GM06990 (cell line): ENCODE measurements at regions not wholly inside any gene's neighbourhood (a gene's known extent, or its start where the extent isn't known, plus 50 kb on each side); places are given as distances from the start of the nearest gene placed in this dataset.
"Not testable (repeated sequence)": the region's sequence is repeated elsewhere in the genome, so short reads cannot be mapped to it uniquely, and the experiment has no call there.

Experiments
- DNase-seq: peaks from one replicate; pipeline ENCODE4 v3.0.0-alpha.2; 2011; ENCODE audit not compliant: insufficient read length; ENCODE audit errors: extremely low read depth
- H3K27me3 ChIP-seq: replicated peaks from 2 replicates; pipeline ENCODE4 v1.6.0; 2011; ENCODE audit warnings: low read length; ENCODE audit not compliant: control insufficient read depth, insufficient read depth
- H3K36me3 ChIP-seq: 2 replicates; pipeline ENCODE4 v1.5.1; 2011; ENCODE audit warnings: low read length; ENCODE audit not compliant: control insufficient read depth, insufficient read depth
- H3K4me3 ChIP-seq: replicated peaks from 2 replicates; pipeline ENCODE4 v1.5.1; 2011; ENCODE audit warnings: low read depth, mild to moderate bottlenecking, control low read depth, low read length
- CTCF ChIP-seq: IDR thresholded peaks from 2 replicates; pipeline ENCODE4 v1.5.1; 2011; ENCODE audit warnings: low read length, control low read depth, mild to moderate bottlenecking, inconsistent platforms; ENCODE audit not compliant: insufficient read depth, poor library complexity, severe bottlenecking

GRCh38 chr12:28782812-28783211 lies 366.3 kb upstream of the FAR2 start:
- TF ChIP-seq CTCF: no peak
- Histone ChIP-seq H3K36me3 (no peaks in the 10 kb centered on the region), H3K27me3 (no peaks in the 10 kb centered on the region), H3K4me3 (no peak overlapping the region)
- DNase-seq: no peak

- Histone ChIP-seq H3K4me3 (no peak overlapping the region), H3K27me3 (no peaks in the 10 kb centered on the region), H3K36me3 (no peaks in the 10 kb centered on the region)
- TF ChIP-seq CTCF: no peak
- no peak for DNase-seq
Measured at GRCh38 chr12:28787151-28787550, 361.9 kb upstream of the FAR2 start.

- H3K4me3 ChIP-seq, H3K27me3 ChIP-seq, H3K36me3 ChIP-seq, DNase-seq: not testable (repeated sequence)
Measured at GRCh38 chr12:28788256-28788655, 360.8 kb upstream of the FAR2 start.

- Histone ChIP-seq H3K4me3 (no peak overlapping the region), H3K27me3 (no peaks in the 10 kb centered on the region), H3K36me3 (no peaks in the 10 kb centered on the region)
- DNase-seq: no peak
- TF ChIP-seq CTCF: no peak
Measured at GRCh38 chr12:28793581-28794151, 355.4 kb upstream of the FAR2 start.

- DNase-seq: no peak
- no peak for TF ChIP-seq CTCF
- Histone ChIP-seq H3K27me3 (no peaks in the 10 kb centered on the region), H3K36me3 (no peaks in the 10 kb centered on the region), H3K4me3 (no peak overlapping the region)
Measured at GRCh38 chr12:28794211-28794610, 354.9 kb upstream of the FAR2 start.

GRCh38 chr12:28794786-28795185 lies 354.3 kb upstream of the FAR2 start:
- Histone ChIP-seq H3K4me3 (no peak overlapping the region), H3K36me3 (no peaks in the 10 kb centered on the region), H3K27me3 (no peaks in the 10 kb centered on the region)
- DNase-seq: no peak
- TF ChIP-seq CTCF: no peak
